HG02870 (cell line): ENCODE measurements at regions not wholly inside any gene's neighbourhood (a gene's known extent, or its start where the extent isn't known, plus 50 kb on each side); places are given as distances from the start of the nearest gene placed in this dataset.
A peak's percentile ranks its signal among the peaks of the same experiment; 100 is the strongest.
"Not testable (repeated sequence)": the region's sequence is repeated elsewhere in the genome, so short reads cannot be mapped to it uniquely, and the experiment has no call there.

Source experiments
- ATAC-seq: cut with Tn5 transposase; IDR thresholded peaks from one replicate; pipeline ENCODE4 v1.9.1; 2021; ENCODE audit warnings: mild to moderate bottlenecking, moderate library complexity; ENCODE audit not compliant: unreplicated experiment

DNA sequence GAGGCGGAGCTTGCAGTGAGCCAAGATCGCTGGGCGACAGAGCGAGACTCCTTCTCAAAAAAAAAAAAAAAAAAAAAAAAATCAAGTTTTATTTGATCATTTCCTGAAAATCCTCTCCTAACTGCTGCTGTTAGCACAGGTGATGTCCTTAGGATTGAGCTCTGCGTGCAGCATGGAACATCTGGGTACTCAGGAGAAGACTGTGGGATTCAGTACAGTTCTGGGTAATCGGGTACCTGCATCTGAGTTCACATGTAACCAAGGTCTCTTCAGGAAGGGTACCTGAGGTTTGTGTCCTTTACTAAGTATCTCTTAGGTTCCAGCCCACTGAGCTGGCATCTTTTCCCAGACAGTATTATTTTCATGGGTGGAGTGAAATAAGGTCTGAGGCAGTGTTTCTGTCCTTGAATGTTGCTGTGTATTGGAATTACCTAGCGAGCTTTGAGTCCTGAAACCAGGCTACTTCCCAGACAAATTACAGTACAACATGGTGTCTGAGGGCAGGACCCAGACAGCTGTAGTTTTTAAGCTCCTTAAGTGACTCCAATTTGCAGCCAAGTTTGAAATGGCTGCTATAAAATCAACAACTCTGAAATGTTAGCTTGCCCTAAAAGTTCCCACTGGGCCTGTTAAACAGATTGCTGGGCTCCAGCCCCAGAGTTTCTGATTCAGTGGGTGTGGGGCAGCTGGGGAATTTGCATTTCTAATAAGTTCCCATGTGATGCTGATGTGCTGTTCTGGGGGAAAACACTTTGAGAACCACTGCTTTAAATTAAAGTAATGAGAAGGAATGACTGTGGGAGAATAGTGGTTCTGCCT, 120.5 kb downstream of the PMAIP1 start:
- no peak for ATAC-seq

DNA sequence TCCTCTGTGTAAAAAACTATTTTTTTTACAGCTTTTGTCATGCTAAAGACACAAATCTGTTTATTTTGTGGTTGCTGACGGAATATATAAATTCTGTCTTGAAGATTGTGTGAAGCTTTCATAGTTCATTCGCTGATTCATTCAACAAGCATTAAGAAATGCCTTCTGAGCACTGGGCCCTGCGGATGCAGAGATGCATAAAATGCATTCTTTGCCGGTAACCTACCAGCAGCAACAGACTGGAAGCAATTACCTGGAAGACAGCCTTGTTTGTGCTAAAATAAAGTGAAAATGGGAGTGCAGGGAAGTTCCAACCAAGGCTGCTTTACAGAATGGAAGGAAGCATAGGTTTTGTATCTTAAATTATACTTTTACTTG, 119.7 kb downstream of the PMAIP1 start:
- no peak for ATAC-seq

DNA sequence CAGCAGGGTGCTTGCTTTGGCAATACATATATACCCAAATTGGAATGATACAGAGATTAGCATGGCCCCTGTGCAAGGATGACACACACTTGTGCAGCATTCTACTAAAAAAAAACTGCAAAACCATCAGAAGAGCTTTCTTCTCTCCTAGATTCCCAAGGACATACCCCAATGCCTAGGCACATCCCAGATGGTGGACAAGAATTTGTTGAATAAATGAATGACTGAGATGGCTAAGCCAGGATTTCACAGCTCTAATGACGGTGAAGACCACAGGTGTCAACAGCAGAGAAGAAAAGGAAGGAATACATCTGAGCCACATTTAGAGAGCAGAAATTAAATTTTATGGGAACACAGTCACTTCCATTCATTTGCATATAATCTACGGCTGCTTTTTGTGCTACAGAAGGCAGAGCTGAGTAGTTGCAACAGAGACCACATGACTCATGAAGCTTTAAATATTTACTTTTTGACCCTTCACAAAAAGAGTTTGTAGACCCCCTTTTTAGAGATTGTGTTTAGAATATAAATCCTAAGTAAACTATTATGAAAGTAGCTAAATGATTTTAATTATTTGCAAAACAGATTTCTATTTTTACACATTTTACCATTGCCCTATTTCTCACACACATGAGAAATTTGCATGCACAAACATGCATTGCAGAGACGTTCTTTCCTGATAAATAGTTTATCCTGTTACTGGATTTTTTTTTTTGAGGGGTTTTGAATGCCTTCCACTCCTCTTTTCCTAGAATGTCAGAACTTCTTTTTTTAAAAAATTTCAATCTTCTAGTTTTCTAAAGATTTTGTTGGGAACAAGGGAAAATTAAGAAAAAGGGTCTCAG, 119.0 kb downstream of the PMAIP1 start:
- ATAC-seq: no peak

- ATAC-seq: not testable (repeated sequence)
These were observed 118.3 kb downstream of the PMAIP1 start for GRCh38 chr18:60018134-60018533.

GRCh38 chr18:60017371-60017770, 117.6 kb downstream of the PMAIP1 start:
- ATAC-seq: no peak

GRCh38 chr18:60015826-60016225, 116.0 kb downstream of the PMAIP1 start:
- not testable (repeated sequence) for ATAC-seq

- ATAC-seq: not testable (repeated sequence)
These were observed 113.4 kb downstream of the PMAIP1 start for GRCh38 chr18:60013148-60013547.

GRCh38 chr18:60010984-60011383, 111.2 kb downstream of the PMAIP1 start:
- ATAC-seq: no peak

DNA sequence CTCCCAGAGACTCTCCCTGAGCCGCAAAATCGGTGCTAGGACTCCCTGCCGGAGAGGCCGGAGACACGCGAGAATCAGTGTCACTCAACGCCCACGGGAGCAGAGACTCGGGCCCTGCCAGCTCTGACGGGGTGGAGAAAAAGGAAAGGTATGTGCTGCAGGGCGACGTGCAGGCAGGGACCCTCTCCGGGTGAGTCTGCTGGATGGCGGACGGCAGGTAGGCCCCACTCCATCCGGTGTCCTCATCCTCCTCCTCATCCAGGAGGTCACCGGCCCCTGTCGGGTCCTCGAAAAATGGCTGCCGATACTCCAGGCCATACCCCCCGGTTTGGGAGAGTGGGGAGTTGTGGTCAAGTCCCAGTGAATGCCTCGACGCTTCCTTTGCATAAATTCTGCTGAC, 110.7 kb downstream of the PMAIP1 start:
- ATAC-seq: no peak

- no peak for ATAC-seq
These were observed 107.9 kb downstream of the PMAIP1 start for GRCh38 chr18:60007661-60008060.

DNA sequence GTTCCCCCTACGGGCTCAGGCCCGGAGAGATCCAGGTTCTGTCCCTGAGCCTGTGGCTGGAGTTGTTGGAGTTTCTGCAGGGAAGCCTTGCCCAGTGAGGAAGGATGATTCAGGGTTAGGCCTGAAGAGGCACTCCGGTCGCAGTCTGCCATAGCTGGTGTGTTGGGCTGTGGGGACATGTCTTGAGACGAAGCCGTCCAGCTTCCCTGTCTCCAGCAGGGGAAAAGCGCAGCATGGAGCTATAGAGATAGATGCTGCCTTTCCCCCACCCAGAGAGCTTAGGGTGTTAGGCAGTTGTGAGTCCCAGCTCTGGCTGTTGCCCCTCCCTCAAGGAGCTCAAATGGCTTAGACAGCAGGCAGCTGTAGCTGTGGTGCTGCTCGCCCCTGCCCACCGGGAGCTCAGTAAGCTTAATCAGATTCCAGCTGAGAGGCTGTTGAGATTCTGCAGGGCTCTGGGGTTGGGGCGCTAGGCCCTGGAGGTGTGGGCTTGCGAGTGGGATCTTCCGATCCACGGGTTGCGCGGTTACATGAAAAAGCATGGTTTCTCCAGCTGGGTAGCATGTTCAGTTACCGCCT, 103.9 kb downstream of the PMAIP1 start:
- ATAC-seq: no peak

GRCh38 chr18:59996370-59996966, 96.7 kb downstream of the PMAIP1 start:
- ATAC-seq: peak; percentile 77

- ATAC-seq: peak; percentile 57
These were observed 94.6 kb downstream of the PMAIP1 start for GRCh38 chr18:59994357-59994756.

GRCh38 chr18:59993560-59993959, 93.8 kb downstream of the PMAIP1 start:
- ATAC-seq: no peak

- ATAC-seq: no peak
These were observed 90.5 kb downstream of the PMAIP1 start for GRCh38 chr18:59990121-59990823.

GRCh38 chr18:59988098-59988706, 88.4 kb downstream of the PMAIP1 start:
- ATAC-seq: no peak

DNA sequence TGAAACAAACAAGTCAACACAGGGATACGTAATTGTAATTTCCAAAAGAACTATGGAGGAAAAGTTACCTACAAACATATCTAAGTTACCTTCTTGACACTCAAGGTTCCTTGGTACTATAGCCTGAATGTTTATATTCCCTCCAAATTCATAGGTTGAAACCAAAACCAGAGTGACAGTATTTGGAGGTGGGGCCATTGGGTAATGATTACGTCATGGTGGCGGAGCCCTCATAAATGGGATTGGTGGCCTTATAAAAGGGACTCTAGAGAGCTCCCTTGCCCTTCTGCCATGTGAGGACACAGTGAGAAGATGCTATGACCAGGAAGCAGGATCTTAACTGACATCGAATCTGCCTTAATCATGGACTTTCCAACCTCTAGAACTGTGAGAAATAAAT, 87.3 kb downstream of the PMAIP1 start:
- ATAC-seq: no peak

GRCh38 chr18:59986139-59986538, 86.3 kb downstream of the PMAIP1 start:
- no peak for ATAC-seq

DNA sequence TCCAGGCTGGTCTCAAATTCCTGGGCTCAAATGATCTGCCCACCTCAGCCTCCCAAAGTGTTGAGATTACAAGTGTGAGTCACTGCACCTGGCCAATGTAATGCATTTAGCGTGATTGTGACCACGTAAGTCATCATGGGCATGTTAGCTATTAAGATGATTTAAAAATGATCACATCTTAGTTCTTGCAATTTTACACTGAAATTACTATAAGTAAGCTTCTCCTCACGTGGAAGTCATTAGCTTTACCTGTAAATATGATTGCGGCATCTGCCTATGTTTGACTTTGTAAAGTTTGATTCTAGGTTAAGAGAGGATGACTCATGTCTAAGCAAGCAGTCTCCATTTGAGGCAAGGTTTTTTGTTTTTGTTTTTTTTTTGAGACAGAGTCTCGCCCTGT, 85.5 kb downstream of the PMAIP1 start:
- ATAC-seq: no peak

DNA sequence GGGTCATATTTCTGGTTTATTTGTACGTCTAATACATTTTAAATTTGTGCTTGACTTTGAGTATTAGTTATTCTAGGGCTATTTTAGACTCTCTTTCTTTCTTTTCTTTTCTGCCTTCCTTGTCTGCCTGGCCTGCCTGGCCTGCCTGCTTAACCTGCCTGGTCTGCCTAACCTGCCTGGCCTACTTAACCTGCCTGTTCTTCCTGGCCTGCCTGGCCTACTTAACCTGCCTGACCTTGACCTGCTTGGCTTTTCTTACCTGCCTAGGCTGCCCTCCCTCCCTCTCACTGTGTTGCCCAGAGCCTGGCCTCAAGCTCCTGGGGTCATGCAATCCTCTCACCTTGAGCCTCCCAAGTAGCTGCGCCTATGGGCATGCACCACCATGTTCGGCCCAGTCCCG, 83.7 kb downstream of the PMAIP1 start:
- no peak for ATAC-seq
